Epithelial cell of proximal tubule (primary cell): ENCODE measurements at regions not wholly inside any gene's neighbourhood (a gene's known extent, or its start where the extent isn't known, plus 50 kb on each side); places are given as distances from the start of the nearest gene placed in this dataset.

Source experiments
- DNase-seq: peaks from one replicate; pipeline ENCODE4 v3.0.0-alpha.2; 2011; ENCODE audit warnings: low read depth
- H3K4me3 ChIP-seq: 2 replicates; pipeline ENCODE4 v1.5.1; 2011; ENCODE audit warnings: low read depth, mild to moderate bottlenecking, low read length
- TF ChIP-seq, protein P1 (sequence below): conservative IDR thresholded peaks from 2 replicates; pipeline ENCODE4 v1.5.1; 2012; ENCODE audit warnings: low read depth, mild to moderate bottlenecking, low read length

DNA sequence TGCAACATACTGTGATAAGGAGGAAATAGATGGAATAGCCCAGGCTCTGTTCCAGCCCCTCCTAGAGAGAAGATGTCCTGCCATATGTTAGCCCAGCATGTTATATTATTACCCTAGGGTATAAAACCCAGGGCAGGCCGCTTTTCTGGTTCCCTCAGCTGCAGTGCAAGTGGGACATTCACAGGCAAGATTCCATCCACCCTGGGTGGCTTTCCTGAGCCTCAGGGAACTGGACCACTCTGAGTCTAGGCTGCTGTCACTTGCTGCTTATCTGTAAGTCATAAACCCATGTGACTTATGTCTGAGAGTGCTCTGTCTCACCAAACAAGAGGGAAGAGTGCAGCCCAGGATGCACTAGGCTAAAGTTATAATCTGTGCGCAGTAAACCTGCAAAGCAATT, 413.2 kb downstream of the MZT1 start:
- TF ChIP-seq, protein P1, sequence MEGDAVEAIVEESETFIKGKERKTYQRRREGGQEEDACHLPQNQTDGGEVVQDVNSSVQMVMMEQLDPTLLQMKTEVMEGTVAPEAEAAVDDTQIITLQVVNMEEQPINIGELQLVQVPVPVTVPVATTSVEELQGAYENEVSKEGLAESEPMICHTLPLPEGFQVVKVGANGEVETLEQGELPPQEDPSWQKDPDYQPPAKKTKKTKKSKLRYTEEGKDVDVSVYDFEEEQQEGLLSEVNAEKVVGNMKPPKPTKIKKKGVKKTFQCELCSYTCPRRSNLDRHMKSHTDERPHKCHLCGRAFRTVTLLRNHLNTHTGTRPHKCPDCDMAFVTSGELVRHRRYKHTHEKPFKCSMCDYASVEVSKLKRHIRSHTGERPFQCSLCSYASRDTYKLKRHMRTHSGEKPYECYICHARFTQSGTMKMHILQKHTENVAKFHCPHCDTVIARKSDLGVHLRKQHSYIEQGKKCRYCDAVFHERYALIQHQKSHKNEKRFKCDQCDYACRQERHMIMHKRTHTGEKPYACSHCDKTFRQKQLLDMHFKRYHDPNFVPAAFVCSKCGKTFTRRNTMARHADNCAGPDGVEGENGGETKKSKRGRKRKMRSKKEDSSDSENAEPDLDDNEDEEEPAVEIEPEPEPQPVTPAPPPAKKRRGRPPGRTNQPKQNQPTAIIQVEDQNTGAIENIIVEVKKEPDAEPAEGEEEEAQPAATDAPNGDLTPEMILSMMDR: no peak
- H3K4me3 ChIP-seq: no peak overlapping the region

DNA sequence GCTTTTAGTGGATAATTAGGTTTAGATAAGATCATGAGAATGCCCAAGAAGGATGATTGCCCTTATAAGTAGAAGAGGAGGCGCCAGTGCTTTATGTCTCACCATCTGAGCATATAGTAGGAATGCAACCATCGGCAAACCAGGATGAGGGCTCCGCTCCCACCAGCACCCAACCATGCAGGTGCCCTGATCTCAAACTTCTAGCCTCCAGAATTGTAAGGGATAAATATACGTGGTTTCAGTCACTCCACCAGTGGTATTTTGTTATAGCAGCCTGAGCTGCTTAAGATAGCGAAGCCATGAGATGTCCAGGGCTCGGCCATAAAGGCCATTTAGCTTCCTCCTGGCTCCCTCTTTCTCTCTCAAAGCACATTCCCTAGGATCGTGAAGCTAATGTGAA, 413.9 kb downstream of the MZT1 start:
- DNase-seq: no peak
- TF ChIP-seq, protein P1: no peak
- no peak overlapping the region for H3K4me3 ChIP-seq

More for the DNA sequence above, 413.2 kb downstream of the MZT1 start:
- DNase-seq: no peak

- DNase-seq: no peak
- H3K4me3 ChIP-seq: no peak overlapping the region
- TF ChIP-seq, protein P1: no peak
Measured at GRCh38 chr13:72303941-72304746, 423.3 kb downstream of the MZT1 start.

GRCh38 chr13:72296246-72296645, 429.2 kb upstream of the DACH1 start:
- TF ChIP-seq, protein P1: no peak
- H3K4me3 ChIP-seq: no peak overlapping the region
- no peak for DNase-seq

DNA sequence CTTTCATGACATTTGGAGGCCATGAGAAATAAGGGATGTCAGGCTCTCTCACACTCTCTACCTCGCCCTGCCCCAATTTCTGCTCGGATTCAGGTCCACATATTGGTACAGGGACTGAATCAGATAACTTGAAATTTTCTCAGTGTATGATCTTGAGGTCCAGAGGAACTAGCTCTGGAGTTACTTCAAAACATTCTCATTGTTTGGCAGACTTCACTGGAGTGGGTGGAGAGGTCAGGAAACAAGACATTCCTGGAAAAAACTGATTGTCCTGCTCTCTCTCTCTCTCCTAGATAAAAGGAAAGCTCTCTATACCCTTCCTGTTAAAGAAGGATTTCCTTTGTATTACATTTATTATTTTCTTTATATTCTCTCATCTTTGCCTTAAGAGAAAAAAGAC, 428.1 kb upstream of the DACH1 start:
- H3K4me3 ChIP-seq: no peak overlapping the region
- TF ChIP-seq, protein P1: no peak
- no peak for DNase-seq

DNA sequence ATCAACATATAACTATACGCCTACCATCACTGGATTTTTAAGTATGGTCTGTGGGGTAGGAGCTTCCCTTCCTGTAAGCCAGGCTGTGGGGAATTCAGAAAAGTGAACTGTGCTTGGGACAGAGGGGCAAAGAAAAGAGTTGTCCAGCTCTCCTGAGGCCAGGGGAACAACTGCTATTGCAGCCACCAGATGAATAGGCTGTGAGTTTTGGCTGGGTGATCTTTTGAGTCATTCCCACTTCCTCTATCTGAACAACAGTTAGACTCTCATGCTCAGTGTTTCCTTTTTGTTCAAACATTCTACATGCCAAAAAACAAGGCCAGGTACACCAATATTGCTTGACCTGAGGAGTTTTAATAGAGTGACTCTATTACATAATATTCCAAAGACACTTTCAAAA, 426.2 kb upstream of the DACH1 start:
- H3K4me3 ChIP-seq: no peak overlapping the region
- DNase-seq: no peak
- TF ChIP-seq, protein P1: no peak
